Astrocyte of the cerebellum (primary cell): ENCODE measurements at regions not wholly inside any gene's neighbourhood (a gene's known extent, or its start where the extent isn't known, plus 50 kb on each side); places are given as distances from the start of the nearest gene placed in this dataset.
A peak's percentile ranks its signal among the peaks of the same experiment; 100 is the strongest.

Experiments used
- DNase-seq: peaks from one replicate; pipeline ENCODE4 v3.0.0-alpha.2; 2011; ENCODE audit warnings: low read depth
- H3K4me3 ChIP-seq: 2 replicates; pipeline ENCODE4 v1.5.1; 2011; ENCODE audit warnings: mild to moderate bottlenecking, low read depth, low read length, moderate library complexity
- in situ Hi-C: cut with HindIII; loops from 2 replicates; pipeline ENCODE4 v1.10.0; 2017; ENCODE audit warnings: low sequenced_read_pairs
- TF ChIP-seq, protein P1 (sequence below): IDR thresholded peaks from 2 replicates; pipeline ENCODE4 v1.5.1; 2012; ENCODE audit warnings: low read length, low read depth, moderate library complexity, mild to moderate bottlenecking; ENCODE audit errors: missing control alignments

DNA sequence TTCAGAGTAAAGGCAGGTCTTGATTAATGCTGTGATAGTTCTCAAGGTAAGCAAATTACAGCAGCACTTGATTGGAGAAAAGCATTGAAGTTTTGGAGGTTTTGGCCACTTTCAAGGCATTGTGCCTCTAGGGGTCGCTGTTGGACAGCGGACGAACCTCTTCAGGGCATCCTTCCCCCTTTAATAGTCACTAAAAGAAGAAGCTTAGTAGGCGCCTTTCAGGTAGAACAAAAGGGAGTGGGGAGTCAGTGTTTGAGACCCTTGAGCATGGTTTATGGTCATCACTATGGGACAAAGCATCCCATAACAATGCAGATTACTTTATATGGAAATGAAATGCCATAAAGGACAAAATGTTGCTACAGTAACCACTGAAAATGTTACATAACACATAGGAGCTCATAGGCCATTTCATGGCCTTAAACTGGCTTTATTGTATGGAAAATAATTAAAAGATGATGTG, 199.5 kb upstream of the DCN start:
- in situ Hi-C loops = loop anchor here (5.0 to 25.0 kb wide), 2 partner anchors 430 to 1185 kb away; no protein-coding TSS in a partner anchor
- TF ChIP-seq, protein P1, sequence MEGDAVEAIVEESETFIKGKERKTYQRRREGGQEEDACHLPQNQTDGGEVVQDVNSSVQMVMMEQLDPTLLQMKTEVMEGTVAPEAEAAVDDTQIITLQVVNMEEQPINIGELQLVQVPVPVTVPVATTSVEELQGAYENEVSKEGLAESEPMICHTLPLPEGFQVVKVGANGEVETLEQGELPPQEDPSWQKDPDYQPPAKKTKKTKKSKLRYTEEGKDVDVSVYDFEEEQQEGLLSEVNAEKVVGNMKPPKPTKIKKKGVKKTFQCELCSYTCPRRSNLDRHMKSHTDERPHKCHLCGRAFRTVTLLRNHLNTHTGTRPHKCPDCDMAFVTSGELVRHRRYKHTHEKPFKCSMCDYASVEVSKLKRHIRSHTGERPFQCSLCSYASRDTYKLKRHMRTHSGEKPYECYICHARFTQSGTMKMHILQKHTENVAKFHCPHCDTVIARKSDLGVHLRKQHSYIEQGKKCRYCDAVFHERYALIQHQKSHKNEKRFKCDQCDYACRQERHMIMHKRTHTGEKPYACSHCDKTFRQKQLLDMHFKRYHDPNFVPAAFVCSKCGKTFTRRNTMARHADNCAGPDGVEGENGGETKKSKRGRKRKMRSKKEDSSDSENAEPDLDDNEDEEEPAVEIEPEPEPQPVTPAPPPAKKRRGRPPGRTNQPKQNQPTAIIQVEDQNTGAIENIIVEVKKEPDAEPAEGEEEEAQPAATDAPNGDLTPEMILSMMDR = peak; percentile 90
- peak; percentile 66 for DNase-seq
- peak overlapping the region; percentile 43 for H3K4me3 ChIP-seq

- in situ Hi-C loops = loop anchor here (5.0 to 25.0 kb wide), 2 partner anchors 431 to 1186 kb away; no protein-coding TSS in a partner anchor
- TF ChIP-seq, protein P1 = no peak
- H3K4me3 ChIP-seq = peak overlapping the region; percentile 43
- peak; percentile 84 for DNase-seq
Observed at GRCh38 chr12:91381309-91381804, 198.7 kb upstream of the DCN start.

DNA sequence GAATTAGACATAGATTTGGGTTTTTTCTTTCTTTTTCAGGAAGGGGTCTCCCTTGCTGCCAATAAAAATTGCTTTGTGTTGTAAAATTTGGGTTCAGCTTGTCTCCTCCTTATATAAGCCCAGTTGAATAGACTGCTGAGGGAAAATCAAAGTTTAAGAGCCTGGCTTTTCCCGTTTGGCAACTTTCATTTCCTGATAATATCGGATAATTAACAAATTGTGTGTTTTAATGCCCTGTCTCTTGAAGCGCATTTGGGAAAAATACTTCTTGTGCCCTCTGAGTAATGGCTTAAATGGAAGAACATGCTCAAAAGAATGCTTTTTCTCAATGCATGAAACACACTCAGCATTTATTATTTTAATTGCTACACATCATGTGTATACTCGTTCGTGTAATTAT, 198.0 kb upstream of the DCN start:
- in situ Hi-C loops = loop anchor here (5.0 to 25.0 kb wide), 2 partner anchors 432 to 1187 kb away; no protein-coding TSS in a partner anchor
- no peak overlapping the region for H3K4me3 ChIP-seq

GRCh38 chr12:91379051-91379775, 196.6 kb upstream of the DCN start:
- no peak overlapping the region for H3K4me3 ChIP-seq
- TF ChIP-seq, protein P1 = no peak
- in situ Hi-C loops = loop anchor here (25.0 kb wide), 1 partner anchor 433 kb away; no protein-coding TSS in a partner anchor
- no peak for DNase-seq

More for the DNA sequence above, 198.0 kb upstream of the DCN start:
- no peak for DNase-seq
- TF ChIP-seq, protein P1 = no peak

GRCh38 chr12:91377436-91377835, 194.8 kb upstream of the DCN start:
- H3K4me3 ChIP-seq = no peak overlapping the region
- in situ Hi-C loops = loop anchor here (25.0 kb wide), 1 partner anchor 435 kb away; no protein-coding TSS in a partner anchor
- no peak for DNase-seq
- TF ChIP-seq, protein P1 = no peak

DNA sequence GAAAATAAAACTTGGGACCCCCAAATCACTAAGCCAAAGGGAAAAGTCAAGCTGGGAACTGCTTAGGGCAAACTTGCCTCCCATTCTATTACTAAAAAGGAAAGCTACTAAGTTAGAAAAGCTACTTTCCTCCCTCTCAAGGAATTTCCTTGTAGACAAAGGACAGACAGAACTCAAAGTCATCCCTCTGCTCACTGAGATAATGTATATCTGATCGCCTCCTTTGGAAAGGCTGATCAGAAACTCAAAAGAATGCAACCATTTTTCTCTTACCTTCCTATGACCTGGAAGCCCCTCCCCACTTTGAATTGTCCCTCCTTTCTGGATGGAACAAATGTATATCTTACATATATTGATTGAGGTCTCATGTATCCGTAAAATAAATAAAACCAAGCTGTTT, 190.5 kb upstream of the DCN start:
- no peak for DNase-seq
- TF ChIP-seq, protein P1 = no peak
- H3K4me3 ChIP-seq = no peak overlapping the region
- in situ Hi-C loops = no loop called here
